GM18868 (cell line): ENCODE measurements at regions not wholly inside any gene's neighbourhood (a gene's known extent, or its start where the extent isn't known, plus 50 kb on each side); places are given as distances from the start of the nearest gene placed in this dataset.

ENCODE experiments used
- ATAC-seq: cut with Tn5 transposase; IDR thresholded peaks from one replicate; pipeline ENCODE4 v1.9.1; 2021; ENCODE audit warnings: mild to moderate bottlenecking, moderate library complexity; ENCODE audit not compliant: unreplicated experiment

DNA sequence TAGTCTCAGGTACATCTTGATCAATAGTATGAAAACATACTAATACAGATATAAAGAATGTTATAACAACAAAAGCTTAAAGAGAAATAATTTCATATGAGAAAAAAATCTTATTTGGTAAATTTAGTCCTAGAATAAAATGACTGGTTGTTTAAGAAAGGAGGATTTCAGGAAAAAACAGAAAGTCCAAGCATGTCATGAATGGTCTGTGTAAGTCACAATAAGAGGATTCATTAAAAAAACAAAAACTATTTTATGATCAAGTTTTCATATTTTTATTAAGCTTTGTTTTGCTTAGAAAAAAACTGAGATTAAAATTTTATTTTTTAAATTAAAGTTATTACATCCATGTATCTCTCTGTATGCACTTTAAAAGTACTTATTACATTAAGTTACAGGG is 353.9 kb upstream of the SPHKAP start:
- ATAC-seq, result no peak

DNA sequence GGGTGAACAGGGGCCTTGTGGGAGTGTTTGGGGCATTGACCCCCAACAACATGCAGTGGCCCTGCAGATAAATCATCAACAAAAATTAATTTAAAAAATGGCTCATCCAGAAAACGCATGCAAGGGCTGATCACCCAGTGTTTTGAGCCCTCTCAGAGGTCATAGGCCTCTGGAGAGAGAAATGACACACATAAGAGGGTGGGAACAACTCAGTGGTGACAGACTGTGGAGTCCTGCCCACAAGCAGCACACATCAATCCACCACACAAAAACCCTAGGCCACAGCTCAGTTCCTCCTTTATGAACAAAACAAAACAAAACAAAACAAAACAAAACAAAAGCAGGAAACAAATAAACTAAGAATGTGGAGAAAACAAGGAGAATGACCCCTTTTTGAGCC is 351.7 kb upstream of the SPHKAP start:
- ATAC-seq, result no peak

DNA sequence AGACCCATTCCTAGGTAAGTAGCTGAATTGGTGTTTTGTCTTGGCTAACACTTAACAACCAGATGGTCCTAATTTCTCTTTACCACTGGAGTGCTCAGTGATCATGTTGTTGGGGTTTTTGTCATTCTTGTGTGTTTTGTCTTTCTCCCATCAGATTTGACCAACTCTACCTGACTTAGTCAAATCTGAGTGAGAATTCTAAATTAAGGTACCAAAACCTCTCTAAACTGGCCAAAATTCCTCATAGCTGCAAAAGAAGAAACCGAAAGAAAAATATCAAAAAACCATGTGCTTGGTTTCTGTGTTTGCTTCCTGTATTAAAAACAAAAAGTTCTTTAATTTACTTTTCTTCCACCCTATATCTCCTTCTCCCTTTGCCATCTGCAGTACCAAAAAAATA is 350.7 kb upstream of the SPHKAP start:
- ATAC-seq, result no peak

DNA sequence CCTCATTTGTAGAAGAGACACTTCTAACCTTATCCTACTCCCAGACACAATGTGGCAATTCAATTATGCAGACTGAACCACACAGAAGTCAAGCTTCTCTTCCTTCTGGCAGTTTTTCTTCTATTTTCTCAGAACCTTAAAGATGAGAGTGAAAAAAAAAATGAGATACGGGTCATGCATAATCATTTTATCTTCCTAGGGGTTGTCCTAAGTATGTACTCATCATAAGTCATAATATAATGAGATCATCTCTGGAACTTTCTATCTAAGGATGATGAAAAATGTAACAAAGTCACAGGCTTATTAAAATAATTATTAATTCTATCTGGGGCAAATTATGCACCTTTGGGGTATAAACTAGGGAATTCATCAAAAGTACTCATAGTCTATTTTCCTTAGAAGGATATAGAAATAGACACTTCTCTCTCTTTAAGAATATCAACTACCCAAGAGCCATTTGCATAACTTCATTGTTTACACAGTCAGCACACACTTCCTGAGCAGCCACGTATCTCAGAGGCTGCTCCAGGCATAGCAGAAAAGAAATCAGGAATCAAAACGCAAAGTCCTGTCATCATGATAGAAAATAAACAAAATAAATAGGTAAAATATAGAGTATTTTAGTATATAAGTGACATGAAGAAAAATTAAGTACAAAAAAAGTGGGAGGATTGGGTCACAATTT is 345.9 kb upstream of the SPHKAP start:
- no peak for ATAC-seq

DNA sequence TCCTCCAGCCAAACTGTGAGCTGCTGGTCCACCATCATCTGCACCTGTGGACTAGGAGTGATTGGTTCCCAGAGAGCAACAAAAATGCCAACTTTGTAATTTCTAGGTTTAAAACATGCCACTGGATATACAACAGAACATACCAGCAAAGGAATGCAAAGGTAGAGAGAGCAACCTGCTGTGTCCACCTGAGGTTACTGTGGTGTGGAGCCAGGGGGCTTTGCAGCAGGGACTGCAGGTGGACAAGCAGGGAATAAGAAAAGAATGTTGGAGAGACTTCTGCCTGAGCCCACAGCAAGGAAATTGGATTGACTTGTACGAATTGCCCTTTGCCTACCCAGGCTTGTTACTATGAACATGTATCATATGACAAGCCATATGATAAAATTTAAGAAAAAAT is 345.2 kb upstream of the SPHKAP start:
- ATAC-seq, result no peak

DNA sequence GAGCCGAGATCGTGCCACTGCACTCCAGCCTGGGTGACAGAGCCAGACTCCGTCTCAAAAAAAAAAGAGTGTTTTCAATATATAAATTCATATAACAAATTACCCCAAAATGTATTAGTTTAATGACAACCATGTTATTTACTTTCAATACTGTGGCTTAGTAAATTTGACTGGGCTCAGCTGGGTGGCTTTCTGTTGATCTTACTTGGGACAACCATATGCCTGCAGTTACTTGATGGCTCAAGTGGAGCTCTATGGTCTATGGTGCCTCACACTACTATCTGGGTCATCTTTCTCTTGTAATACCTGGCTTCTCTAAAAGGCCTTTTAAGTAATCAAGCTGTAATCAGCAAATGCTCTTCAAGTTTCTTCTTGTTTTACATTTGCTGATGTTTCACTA is 341.5 kb upstream of the SPHKAP start:
- no peak for ATAC-seq

DNA sequence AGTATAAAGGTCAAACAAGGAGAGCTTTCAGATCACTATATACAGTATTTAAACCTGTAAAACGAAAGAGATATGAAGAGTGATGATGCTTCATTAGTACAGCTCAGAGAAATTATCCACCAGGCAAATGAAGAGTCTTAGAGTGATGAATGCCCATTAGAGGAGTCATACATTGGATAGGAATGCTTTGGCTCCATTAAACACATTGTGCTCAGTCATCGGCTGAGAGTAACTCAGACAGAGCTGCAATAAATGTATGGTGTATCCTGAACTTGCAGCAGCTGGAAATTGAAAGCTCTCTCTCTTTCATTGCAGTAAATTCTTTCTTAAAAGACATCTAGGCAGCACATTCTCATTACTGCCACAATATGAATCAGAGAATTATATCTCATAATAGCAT is 340.8 kb upstream of the SPHKAP start:
- no peak for ATAC-seq

DNA sequence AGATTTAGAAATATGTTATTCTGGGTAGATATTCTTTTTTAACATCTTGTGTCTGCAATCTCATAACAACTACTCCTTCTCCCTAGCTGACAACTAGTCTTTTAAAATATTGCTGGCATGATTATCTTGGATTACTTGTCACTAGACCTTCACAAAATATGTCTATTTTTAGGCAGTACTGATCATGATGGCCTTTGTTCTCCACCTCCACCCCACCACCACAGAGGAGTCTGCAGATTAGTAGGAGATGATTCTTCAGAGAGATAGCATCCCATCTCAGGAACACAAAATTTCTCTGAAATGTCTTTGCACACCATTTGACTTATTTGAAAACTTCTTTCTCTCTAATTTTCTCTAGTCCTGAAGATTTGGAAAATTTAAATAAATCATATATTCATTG is 338.1 kb upstream of the SPHKAP start:
- ATAC-seq, result no peak

DNA sequence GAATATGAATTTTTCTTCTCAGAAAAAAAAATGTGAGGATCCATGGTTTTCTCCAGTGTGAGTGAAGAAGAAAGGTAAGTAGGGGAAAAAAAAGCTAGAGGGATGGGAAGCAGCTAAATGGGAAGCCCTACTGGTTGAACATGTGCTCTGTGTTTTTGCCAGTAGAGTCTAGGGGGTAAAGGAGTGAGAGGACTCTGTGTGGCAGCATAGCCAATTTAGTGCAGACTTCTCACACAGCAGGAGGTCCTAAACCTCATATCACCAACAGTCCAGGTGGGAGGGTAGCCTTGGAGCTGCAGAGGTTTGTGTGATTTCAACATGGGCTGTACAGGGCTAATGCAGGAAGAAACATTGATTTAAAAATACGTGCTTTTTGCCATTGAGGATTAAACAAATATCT is 334.5 kb upstream of the SPHKAP start:
- ATAC-seq, result no peak

DNA sequence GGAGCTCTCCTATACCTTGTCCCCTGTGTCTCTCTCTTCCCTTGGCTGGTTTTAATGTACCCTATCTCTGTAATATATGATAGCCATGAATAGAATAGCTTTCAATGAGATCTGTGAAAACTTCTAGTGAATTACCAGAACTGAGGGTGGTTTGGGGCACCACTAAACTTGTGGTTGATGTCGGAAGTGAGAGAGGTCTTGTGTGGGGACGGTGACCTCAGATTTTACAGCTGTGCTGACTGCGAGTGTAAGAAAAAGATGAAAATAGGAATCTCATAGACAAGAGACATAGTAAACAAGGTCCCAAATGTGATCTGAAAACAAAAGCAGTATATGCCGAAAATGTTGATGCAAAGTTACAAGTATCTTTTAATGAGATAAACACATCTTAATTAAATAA is 332.0 kb upstream of the SPHKAP start:
- ATAC-seq, result peak; percentile 68

DNA sequence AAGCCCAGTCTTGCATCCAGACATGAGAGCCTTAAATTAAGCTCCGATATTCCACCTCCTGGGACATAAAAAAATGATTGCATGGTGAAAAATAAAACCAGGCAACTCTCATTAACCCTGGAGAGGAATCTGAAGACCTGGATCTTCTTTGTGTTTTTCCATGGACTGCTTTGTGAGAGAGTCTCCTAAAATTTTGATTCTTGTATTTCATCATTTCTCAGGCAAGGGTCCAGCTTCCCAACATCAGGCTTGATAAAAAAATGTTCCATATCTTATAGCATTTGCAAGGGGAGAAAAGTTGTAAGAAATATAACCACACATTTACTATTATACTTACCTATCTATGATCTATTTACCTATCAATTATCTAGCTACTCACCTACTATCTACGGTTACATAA is 327.5 kb upstream of the SPHKAP start:
- ATAC-seq, result no peak

DNA sequence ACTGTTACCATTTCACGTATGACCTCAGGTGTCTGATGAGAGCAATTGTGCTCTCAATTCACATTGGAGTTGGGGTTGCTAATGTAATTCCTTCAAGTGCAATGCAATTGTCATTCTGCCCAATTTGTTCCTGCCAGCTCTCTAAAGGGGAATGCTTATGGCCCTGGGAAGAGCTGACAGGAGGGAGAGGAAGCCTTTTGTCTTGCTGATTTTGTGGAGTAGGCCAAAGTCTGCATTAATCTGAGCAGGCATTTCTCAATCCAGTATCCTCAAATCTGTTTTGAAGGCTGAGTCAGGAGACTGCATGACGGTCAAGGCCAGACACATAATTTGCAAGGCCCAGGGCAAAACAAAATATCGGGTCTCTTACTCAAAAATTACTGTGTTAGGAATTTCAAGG is 326.4 kb upstream of the SPHKAP start:
- no peak for ATAC-seq

DNA sequence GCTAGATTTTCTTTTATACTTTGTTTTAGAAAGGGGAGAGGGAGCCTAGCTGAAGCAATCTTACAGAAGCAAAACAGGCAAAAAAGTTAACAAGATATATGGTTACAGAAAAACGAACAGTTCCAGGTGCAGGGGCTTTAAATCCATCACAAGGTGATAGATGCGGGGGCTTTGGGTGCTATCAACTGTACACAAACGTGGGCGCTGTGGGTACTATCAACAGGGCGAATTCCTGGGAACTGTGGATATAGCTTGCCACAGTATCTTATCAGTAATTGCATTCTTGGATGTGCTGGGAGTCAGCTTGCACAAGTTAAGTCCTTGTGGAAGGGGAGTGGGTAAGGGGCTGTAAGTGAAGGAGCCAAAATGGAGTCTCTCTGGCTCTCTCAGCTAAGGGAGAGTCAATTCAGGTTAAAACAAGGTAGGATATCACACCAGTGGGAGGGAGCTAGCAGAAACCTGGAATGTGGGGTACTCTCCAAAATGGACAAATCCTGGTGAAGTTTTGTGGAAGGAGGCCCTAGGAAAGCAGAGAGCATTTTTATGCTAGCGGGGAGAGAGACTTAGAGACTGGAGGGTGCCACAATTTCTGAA is 325.8 kb upstream of the SPHKAP start:
- ATAC-seq, result no peak

DNA sequence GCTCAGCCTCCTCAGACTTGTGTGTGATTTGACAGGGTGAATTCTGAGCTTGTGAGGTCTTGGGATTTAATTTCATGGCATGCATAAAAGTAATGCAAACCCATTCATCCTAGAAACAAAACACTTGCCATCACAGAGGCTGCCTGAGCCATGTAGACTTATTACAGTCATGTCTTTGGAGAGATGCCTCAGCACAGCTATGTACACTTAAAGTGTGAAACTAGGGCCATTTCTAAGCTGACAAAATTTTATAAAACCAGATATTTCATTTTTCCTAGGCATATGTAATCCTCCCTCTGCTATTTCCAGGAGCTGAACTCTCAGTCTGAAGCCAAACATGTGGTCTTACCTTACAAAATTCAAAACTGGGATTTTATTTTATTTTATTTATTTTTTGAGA is 322.2 kb upstream of the SPHKAP start:
- no peak for ATAC-seq

DNA sequence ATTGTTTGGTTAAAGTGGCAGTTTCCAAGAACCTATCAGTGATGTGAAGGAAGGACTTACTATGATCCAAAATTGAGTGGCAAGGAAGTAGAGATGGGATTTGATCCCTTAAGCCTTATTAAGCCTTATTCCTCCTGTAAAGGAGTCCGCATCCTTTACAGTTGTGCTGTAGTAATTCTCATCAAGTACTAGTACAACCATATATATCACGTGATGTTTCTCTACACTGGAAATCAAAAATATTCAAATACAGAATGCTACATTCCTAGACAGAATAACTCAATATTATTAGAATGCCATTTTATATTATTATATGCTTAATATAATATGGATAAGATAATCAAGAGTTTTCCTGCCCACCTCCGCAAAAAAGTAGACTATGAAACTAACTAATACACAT is 312.4 kb upstream of the SPHKAP start:
- no peak for ATAC-seq

DNA sequence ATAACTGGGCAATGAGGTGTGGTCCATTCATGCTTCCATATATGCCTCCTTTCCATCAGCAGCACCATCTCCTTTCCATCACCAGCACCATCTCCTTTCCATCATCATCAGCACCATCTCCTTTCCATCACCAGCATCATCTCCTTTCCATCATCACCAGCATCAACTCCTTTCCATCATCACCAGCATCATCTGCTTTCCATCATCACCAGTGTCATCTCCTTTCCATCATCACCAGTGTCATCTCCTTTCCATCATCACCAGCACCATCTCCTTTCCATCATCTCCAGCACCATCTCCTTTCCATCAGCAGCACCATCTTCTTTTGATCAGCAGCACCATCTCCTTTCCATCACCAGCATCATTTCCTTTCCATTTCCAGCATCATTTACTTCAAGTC is 297.5 kb upstream of the SPHKAP start:
- no peak for ATAC-seq

DNA sequence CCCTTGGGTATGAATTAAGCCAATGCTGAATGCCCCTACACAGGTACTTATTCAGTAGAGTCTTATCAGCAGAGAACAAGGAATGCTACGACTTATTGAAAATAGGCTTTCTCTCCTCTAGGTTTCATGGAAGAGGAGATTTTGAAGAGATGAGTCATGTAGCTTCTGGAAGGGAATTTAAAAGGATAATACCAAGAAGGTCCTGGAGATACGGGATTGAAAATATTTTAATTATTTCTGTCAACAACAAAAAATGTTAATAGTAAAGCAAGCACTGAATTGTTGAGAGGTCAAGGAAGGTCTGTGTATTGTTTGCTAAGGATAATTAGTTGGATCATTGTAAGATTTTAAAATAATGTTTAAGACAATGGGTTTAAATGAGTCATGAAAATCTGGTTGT is 293.0 kb upstream of the SPHKAP start:
- no peak for ATAC-seq

DNA sequence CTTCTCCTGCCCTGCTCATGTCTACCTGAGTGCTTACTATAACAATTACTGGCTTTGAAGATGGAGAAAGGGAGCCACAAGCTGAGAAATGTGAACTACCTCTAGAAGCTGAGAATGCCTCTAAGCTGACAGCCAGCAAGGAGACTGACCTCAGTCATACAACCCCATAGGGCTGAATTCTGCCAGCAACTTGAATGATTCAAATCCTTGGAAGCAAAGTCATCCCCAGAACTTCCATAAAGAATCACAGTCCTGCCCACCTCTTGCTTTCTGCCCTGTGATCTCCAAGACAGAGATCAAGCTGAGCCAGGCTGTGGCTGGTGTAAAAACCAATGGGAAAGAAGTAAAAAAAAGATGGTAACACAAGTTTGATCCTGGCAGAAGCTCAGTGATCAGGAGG is 288.2 kb upstream of the SPHKAP start:
- ATAC-seq, result no peak

DNA sequence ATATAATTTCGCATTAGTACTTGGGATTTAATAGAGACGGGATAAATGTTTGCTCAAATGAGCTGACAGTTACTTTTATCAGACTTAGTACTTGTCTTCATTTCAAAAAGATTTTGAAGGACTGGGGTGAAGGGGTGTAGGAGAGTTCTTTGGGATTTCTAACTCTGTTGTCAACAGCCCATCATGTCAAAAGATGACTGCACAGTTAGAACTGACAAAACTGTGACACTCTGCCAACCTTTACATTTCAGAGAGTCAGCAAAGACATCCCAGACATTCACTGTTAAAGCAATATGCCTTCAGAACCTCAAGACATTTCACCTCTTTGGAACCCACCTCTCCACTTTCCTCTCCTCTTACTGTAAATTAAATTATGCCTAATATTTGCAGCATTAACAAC is 285.4 kb upstream of the SPHKAP start:
- ATAC-seq, result no peak

DNA sequence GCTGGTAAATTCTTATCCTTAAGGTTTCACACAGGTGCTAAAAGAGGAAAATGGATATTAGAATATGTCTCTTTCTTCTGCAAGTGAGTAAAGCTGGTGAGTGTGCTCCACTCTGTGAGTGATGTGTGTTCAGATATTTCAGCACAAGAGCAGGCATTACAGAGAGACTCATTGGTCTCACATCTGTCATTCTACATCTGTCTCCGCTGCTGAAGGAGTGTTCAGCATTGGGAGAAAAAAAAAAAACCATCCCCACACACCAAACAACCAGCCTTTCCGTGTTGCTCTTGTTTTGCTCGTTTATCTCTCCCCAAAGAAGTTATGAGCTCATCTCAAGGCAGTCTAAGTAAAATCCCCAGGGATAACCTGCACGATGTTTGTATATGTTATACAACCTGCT is 283.9 kb upstream of the SPHKAP start:
- ATAC-seq, result no peak

DNA sequence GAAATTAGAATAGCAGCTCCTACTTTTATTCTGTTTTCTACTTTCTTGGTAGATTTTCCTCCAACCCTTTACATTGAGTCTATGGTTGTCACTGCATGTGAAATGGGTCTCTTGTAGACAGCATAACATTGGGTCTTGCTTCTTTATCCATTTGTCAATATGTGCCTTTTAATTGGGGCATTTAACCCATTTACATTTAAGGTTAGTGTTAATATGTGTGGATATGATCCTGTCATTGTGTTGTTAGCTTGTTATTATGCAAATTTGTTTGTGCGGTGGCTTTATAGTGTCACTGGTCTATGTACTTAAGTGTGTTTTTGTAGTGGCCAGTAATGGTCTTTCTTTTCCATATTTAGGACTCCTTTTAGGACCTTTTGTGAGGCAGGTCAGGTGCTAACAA is 276.9 kb upstream of the SPHKAP start:
- ATAC-seq, result no peak

DNA sequence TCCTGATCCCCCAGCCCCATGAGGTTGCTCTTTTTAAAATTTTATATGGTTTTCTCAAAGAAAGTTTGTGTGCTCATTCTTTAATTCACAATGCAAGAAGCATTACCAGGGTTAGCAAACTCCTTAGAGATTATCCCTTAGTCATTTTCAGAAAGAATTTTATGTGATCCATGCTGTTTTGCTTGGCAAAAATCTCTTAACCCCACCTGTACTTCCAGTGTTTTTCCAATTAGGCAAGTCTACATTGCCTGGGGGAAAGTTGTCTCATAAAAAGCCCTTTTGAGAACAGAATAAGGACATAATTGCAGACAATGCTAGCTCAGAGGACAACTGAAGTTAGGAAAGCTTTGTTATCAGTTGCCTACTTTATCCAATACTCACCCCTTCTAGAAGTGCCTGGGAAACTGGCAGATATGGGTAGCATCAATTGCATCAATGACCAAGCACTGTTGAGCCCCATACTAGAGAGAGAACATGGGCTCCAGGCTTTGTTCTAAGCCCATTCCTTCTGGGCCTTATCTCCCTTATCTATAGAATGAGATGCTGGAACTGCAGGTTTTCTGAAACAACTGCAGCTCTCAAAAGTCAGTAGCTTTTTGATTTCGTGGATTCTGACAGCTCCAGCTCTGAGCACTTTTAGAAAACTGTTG is 265.9 kb upstream of the SPHKAP start:
- ATAC-seq, result no peak

DNA sequence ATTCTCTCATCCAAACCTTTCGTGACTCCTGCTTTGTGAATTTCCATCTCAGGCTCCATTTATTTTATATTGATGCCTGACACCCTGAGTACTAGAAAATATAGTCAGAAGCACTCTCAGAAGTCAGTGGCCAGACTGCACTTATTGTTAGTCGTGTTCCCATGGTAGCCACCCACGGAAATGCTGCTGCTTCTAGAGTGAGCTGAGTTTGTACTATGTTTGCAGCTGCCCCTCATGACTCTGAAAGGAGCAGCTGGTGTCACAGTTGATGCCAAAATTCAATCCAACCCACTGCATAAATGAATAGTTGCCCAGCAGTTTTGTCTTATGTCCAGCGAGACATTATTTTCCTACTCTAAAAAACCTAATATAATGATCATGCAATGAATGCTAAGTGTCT is 265.2 kb upstream of the SPHKAP start:
- no peak for ATAC-seq
